ENCODE measurements at regions not wholly inside any gene's neighbourhood (a gene's known extent, or its start where the extent isn't known, plus 50 kb on each side); places are given as distances from the start of the nearest gene placed in this dataset.

DNA sequence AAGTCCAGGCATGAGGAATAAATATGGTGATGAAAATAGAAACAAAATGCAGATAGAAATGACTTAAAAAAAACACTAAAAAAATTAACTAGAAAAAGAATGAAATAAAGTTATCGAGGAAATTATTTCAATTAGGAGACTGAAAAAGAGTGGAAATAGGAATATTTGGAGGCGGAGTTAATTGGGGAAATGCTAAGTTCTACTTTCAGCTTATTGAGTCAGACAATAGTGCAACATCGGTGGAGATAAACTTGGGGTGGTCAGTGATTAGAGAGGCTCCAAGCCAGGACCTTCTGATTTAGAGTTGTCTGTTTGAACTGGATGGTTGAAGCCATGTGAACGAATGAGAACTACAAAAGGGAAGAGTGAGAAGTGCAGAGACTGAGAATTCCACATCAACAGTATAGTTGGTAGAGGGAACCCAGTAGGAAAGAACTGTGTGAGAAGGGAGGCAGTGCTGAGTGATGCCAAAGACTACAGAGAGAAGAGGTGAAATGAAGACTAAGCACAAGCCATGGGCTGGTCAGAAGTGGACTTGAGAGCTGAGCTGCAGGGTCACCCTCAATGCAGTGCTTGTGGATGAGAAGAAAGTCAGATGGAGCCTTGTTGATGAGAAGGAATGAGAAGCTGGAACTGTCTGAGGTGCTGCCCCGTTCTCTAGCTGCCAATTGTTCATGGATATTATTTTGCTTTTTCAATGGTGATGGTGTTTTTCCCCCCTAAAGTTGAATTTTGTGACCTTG, 160.7 kb downstream of the ICE1 start:
- Histone ChIP-seq H3K4me1 (ENCODE audit: control insufficient read depth in 2 of 2, insufficient read depth in 2 of 2, low read length in 1 of 2) (no peaks in the 10 kb centered on the region), H3K4me3 (ENCODE audit: low read depth in 1 of 2, low read length in 2 of 2) (no peak overlapping the region), H3K36me3 (ENCODE audit: control insufficient read depth in 2 of 2, insufficient read depth in 2 of 2, low read length in 1 of 2) (no peaks in the 10 kb centered on the region), H3K27me3 (ENCODE audit: control insufficient read depth in 1 of 2, insufficient read depth in 2 of 2, low read length in 2 of 2) (no peaks in the 10 kb centered on the region), H3K9me3 (ENCODE audit: control insufficient read depth in 2 of 2, insufficient read depth in 1 of 2, low read depth in 1 of 2, low read length in 1 of 2) (no peaks in the 10 kb centered on the region), H3K27ac (ENCODE audit: low read depth in 2 of 2, low read length in 1 of 2) (no peak overlapping the region)
- WGBS, 2 donors, result 80 to 81% methylated on average over 5 of the region's 5 CpGs

- no peaks in the 10 kb centered on the region for H3K27me3 ChIP-seq (ENCODE audit: control insufficient read depth in 1 of 2, insufficient read depth in 2 of 2, low read length in 2 of 2)
- no peaks in the 10 kb centered on the region for H3K9me3 ChIP-seq (ENCODE audit: control insufficient read depth in 2 of 2, insufficient read depth in 1 of 2, low read depth in 1 of 2, low read length in 1 of 2)
- no peaks in the 10 kb centered on the region for H3K4me1 ChIP-seq (ENCODE audit: control insufficient read depth in 2 of 2, insufficient read depth in 2 of 2, low read length in 1 of 2)
- no peak overlapping the region for H3K27ac ChIP-seq (ENCODE audit: low read depth in 2 of 2, low read length in 1 of 2)
- WGBS, 2 donors, result 61 to 68% methylated on average over 3 of the region's 3 CpGs
- no peaks in the 10 kb centered on the region for H3K36me3 ChIP-seq (ENCODE audit: control insufficient read depth in 2 of 2, insufficient read depth in 2 of 2, low read length in 1 of 2)
- H3K4me3 ChIP-seq (ENCODE audit: low read depth in 1 of 2, low read length in 2 of 2), result no peak overlapping the region
These were observed 158.6 kb downstream of the ICE1 start for GRCh38 chr5:5581080-5581479.

- Histone ChIP-seq H3K27me3 (ENCODE audit: control insufficient read depth in 1 of 2, insufficient read depth in 2 of 2, low read length in 2 of 2) (no peaks in the 10 kb centered on the region), H3K4me3 (ENCODE audit: low read depth in 1 of 2, low read length in 2 of 2) (no peak overlapping the region), H3K4me1 (ENCODE audit: control insufficient read depth in 2 of 2, insufficient read depth in 2 of 2, low read length in 1 of 2) (no peaks in the 10 kb centered on the region), H3K36me3 (ENCODE audit: control insufficient read depth in 2 of 2, insufficient read depth in 2 of 2, low read length in 1 of 2) (no peaks in the 10 kb centered on the region), H3K9me3 (ENCODE audit: control insufficient read depth in 2 of 2, insufficient read depth in 1 of 2, low read depth in 1 of 2, low read length in 1 of 2) (no peaks in the 10 kb centered on the region), H3K27ac (ENCODE audit: low read depth in 2 of 2, low read length in 1 of 2) (no peak overlapping the region)
- 85 to 92% methylated on average over 6 of the region's 6 CpGs for WGBS, 2 donors
These were observed 154.3 kb downstream of the ICE1 start for GRCh38 chr5:5576744-5577143.

DNA sequence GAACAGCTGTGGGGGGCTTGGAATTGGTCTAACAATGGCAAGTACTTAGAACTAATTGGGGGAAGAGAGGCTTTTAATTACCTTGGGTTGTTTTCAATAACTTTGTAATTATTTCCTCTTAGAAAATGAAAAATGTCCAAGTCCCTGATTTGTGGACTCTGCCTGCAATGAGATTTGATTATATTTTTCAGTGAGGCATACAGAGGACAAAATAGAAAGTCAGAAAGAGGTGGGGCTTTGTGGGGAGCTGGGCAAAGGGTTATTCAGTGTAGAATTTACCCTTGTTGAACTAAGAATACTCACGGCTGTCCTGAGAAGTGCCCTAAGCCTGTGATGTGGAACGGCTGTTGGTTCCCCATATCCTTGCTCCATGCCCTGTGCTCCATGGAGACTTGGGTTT, 153.0 kb downstream of the ICE1 start:
- 67 to 82% methylated on average over 2 of the region's 2 CpGs for WGBS, 2 donors
- Histone ChIP-seq H3K27me3 (ENCODE audit: control insufficient read depth in 1 of 2, insufficient read depth in 2 of 2, low read length in 2 of 2) (no peaks in the 10 kb centered on the region), H3K4me1 (ENCODE audit: control insufficient read depth in 2 of 2, insufficient read depth in 2 of 2, low read length in 1 of 2) (no peaks in the 10 kb centered on the region), H3K27ac (ENCODE audit: low read depth in 2 of 2, low read length in 1 of 2) (no peak overlapping the region), H3K9me3 (ENCODE audit: control insufficient read depth in 2 of 2, insufficient read depth in 1 of 2, low read depth in 1 of 2, low read length in 1 of 2) (no peaks in the 10 kb centered on the region), H3K4me3 (ENCODE audit: low read depth in 1 of 2, low read length in 2 of 2) (no peak overlapping the region), H3K36me3 (ENCODE audit: control insufficient read depth in 2 of 2, insufficient read depth in 2 of 2, low read length in 1 of 2) (no peaks in the 10 kb centered on the region)

GRCh38 chr5:5573798-5574380, 151.4 kb downstream of the ICE1 start:
- H3K4me1 ChIP-seq (ENCODE audit: control insufficient read depth in 2 of 2, insufficient read depth in 2 of 2, low read length in 1 of 2), result no peaks in the 10 kb centered on the region
- H3K27ac ChIP-seq (ENCODE audit: low read depth in 2 of 2, low read length in 1 of 2), result peak overlapping the region in 1 of 2 donors; percentile 62
- H3K27me3 ChIP-seq (ENCODE audit: control insufficient read depth in 1 of 2, insufficient read depth in 2 of 2, low read length in 2 of 2), result no peaks in the 10 kb centered on the region
- no peaks in the 10 kb centered on the region for H3K36me3 ChIP-seq (ENCODE audit: control insufficient read depth in 2 of 2, insufficient read depth in 2 of 2, low read length in 1 of 2)
- no peak overlapping the region for H3K4me3 ChIP-seq (ENCODE audit: low read depth in 1 of 2, low read length in 2 of 2)
- peaks cover 0 to 3% of the 10 kb centered on the region in 2 donors for H3K9me3 ChIP-seq (ENCODE audit: control insufficient read depth in 2 of 2, insufficient read depth in 1 of 2, low read depth in 1 of 2, low read length in 1 of 2)
- 85 to 87% methylated on average over 15 of the region's 15 CpGs for WGBS, 2 donors

- WGBS, 2 donors, result 54 to 60% methylated on average over 21 of the region's 21 CpGs
- Histone ChIP-seq H3K4me1 (ENCODE audit: control insufficient read depth in 2 of 2, insufficient read depth in 2 of 2, low read length in 1 of 2) (no peaks in the 10 kb centered on the region), H3K27me3 (ENCODE audit: control insufficient read depth in 1 of 2, insufficient read depth in 2 of 2, low read length in 2 of 2) (no peaks in the 10 kb centered on the region), H3K9me3 (ENCODE audit: control insufficient read depth in 2 of 2, insufficient read depth in 1 of 2, low read depth in 1 of 2, low read length in 1 of 2) (peaks cover 0 to 3% of the 10 kb centered on the region in 2 donors), H3K4me3 (ENCODE audit: low read depth in 1 of 2, low read length in 2 of 2) (no peak overlapping the region), H3K36me3 (ENCODE audit: control insufficient read depth in 2 of 2, insufficient read depth in 2 of 2, low read length in 1 of 2) (no peaks in the 10 kb centered on the region), H3K27ac (ENCODE audit: low read depth in 2 of 2, low read length in 1 of 2) (peak overlapping the region in 1 of 2 donors; percentile 62)
These were observed 150.7 kb downstream of the ICE1 start for GRCh38 chr5:5572976-5573797.

- Histone ChIP-seq H3K4me1 (ENCODE audit: control insufficient read depth in 2 of 2, insufficient read depth in 2 of 2, low read length in 1 of 2) (no peaks in the 10 kb centered on the region), H3K27ac (ENCODE audit: low read depth in 2 of 2, low read length in 1 of 2) (peak overlapping the region in 1 of 2 donors; percentile 71), H3K36me3 (ENCODE audit: control insufficient read depth in 2 of 2, insufficient read depth in 2 of 2, low read length in 1 of 2) (no peaks in the 10 kb centered on the region), H3K27me3 (ENCODE audit: control insufficient read depth in 1 of 2, insufficient read depth in 2 of 2, low read length in 2 of 2) (no peaks in the 10 kb centered on the region), H3K9me3 (ENCODE audit: control insufficient read depth in 2 of 2, insufficient read depth in 1 of 2, low read depth in 1 of 2, low read length in 1 of 2) (peaks cover 2 to 3% of the 10 kb centered on the region in 2 donors), H3K4me3 (ENCODE audit: low read depth in 1 of 2, low read length in 2 of 2) (no peak overlapping the region)
- 54 to 56% methylated on average over 29 of the region's 29 CpGs for WGBS, 2 donors
These were observed 149.8 kb downstream of the ICE1 start for GRCh38 chr5:5572010-5572865.

DNA sequence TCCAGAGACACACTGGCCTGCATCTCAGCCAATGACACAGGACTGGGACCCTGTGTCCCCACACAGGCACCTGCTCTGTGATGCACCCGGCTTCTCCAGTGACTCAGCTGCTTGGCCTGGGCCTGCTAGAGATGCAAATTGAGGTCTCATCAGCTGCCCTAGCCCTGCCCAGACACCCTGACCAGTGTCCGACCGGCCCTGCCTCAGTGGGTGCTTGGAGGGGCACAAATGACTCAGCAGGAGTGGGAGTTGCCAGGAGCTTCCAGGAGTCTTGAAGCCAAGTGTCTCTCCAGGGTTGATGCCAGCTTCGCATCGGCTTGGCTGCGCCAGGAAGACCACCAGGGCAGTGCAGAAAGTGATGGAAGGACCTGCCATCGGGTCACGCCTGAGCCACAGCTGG, 148.2 kb downstream of the ICE1 start:
- no peak overlapping the region for H3K27ac ChIP-seq (ENCODE audit: low read depth in 2 of 2, low read length in 1 of 2)
- H3K9me3 ChIP-seq (ENCODE audit: control insufficient read depth in 2 of 2, insufficient read depth in 1 of 2, low read depth in 1 of 2, low read length in 1 of 2), result peaks cover 2 to 3% of the 10 kb centered on the region in 2 donors
- H3K27me3 ChIP-seq (ENCODE audit: control insufficient read depth in 1 of 2, insufficient read depth in 2 of 2, low read length in 2 of 2), result no peaks in the 10 kb centered on the region
- H3K36me3 ChIP-seq (ENCODE audit: control insufficient read depth in 2 of 2, insufficient read depth in 2 of 2, low read length in 1 of 2), result no peaks in the 10 kb centered on the region
- no peaks in the 10 kb centered on the region for H3K4me1 ChIP-seq (ENCODE audit: control insufficient read depth in 2 of 2, insufficient read depth in 2 of 2, low read length in 1 of 2)
- 89 to 91% methylated on average over 8 of the region's 8 CpGs for WGBS, 2 donors
- H3K4me3 ChIP-seq (ENCODE audit: low read depth in 1 of 2, low read length in 2 of 2), result no peak overlapping the region

DNA sequence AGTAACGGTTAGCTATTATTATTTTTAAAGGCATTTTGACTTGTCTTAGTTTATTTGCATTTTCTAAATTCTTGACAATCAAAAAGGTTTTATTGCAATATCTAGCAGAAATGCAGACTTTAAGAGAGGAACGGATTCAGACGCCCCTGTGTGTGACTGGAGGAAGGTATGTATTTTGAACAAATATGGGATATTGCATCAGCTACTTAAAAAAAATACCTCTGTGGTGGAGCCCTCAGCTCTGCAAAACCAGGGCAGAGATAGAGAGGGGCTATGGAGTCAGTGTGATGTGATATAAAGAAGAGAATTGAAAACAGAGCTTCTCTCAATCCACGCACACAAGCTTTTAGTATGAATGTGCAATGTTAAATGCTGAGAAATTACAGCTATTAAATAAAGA, 142.4 kb downstream of the ICE1 start:
- no peaks in the 10 kb centered on the region for H3K4me1 ChIP-seq (ENCODE audit: control insufficient read depth in 2 of 2, insufficient read depth in 2 of 2, low read length in 1 of 2)
- no peaks in the 10 kb centered on the region for H3K36me3 ChIP-seq (ENCODE audit: control insufficient read depth in 2 of 2, insufficient read depth in 2 of 2, low read length in 1 of 2)
- H3K27me3 ChIP-seq (ENCODE audit: control insufficient read depth in 1 of 2, insufficient read depth in 2 of 2, low read length in 2 of 2), result no peaks in the 10 kb centered on the region
- H3K9me3 ChIP-seq (ENCODE audit: control insufficient read depth in 2 of 2, insufficient read depth in 1 of 2, low read depth in 1 of 2, low read length in 1 of 2), result peaks cover 2 to 6% of the 10 kb centered on the region in 2 donors
- WGBS, 2 donors, result 86 to 90% methylated on average over 4 of the region's 4 CpGs
- H3K4me3 ChIP-seq (ENCODE audit: low read depth in 1 of 2, low read length in 2 of 2), result no peak overlapping the region
- H3K27ac ChIP-seq (ENCODE audit: low read depth in 2 of 2, low read length in 1 of 2), result no peak overlapping the region
